ENCODE measurements at regions not wholly inside any gene's neighbourhood (a gene's known extent, or its start where the extent isn't known, plus 50 kb on each side); places are given as distances from the start of the nearest gene placed in this dataset.
"Not testable (repeated sequence)": the region's sequence is repeated elsewhere in the genome, so short reads cannot be mapped to it uniquely, and the experiment has no call there.

GRCh38 chr17:74135391-74136167 lies 67.9 kb upstream of the RPL38 start:
- no peak for DNase-seq (ENCODE audit: low read depth in 2 of 2)

GRCh38 chr17:74137416-74137815 lies 66.1 kb upstream of the RPL38 start:
- no peak for DNase-seq (ENCODE audit: low read depth in 2 of 2)

GRCh38 chr17:74139120-74139519 lies 64.4 kb upstream of the RPL38 start:
- DNase-seq (ENCODE audit: low read depth in 2 of 2) = no peak

GRCh38 chr17:74140282-74140681 lies 63.2 kb upstream of the RPL38 start:
- DNase-seq (ENCODE audit: low read depth in 2 of 2) = no peak

- DNase-seq (ENCODE audit: low read depth in 2 of 2) = no peak
These were observed 61.9 kb upstream of the RPL38 start for GRCh38 chr17:74141612-74142011.

GRCh38 chr17:74143318-74143717 lies 60.2 kb upstream of the RPL38 start:
- DNase-seq (ENCODE audit: low read depth in 2 of 2) = not testable (repeated sequence)

- no peak for DNase-seq (ENCODE audit: low read depth in 2 of 2)
These were observed 57.7 kb upstream of the RPL38 start for GRCh38 chr17:74145756-74146155.

- DNase-seq (ENCODE audit: low read depth in 2 of 2) = no peak
These were observed 57.3 kb upstream of the RPL38 start for GRCh38 chr17:74146196-74146595.

- no peak for DNase-seq (ENCODE audit: low read depth in 2 of 2)
These were observed 56.2 kb upstream of the RPL38 start for GRCh38 chr17:74147056-74147835.

GRCh38 chr17:74147966-74148365 lies 55.5 kb upstream of the RPL38 start:
- no peak for DNase-seq (ENCODE audit: low read depth in 2 of 2)

- no peak for DNase-seq (ENCODE audit: low read depth in 2 of 2)
These were observed 55.0 kb upstream of the RPL38 start for GRCh38 chr17:74148446-74148845.

GRCh38 chr17:74148901-74149596 lies 54.4 kb upstream of the RPL38 start:
- DNase-seq (ENCODE audit: low read depth in 2 of 2) = no peak

- no peak for DNase-seq (ENCODE audit: low read depth in 2 of 2)
These were observed 53.7 kb upstream of the RPL38 start for GRCh38 chr17:74149597-74150427.

GRCh38 chr17:74150428-74151025 lies 53.0 kb upstream of the RPL38 start:
- no peak for DNase-seq (ENCODE audit: low read depth in 2 of 2)

GRCh38 chr17:74151551-74152315 lies 51.7 kb upstream of the RPL38 start:
- no peak for DNase-seq (ENCODE audit: low read depth in 2 of 2)

GRCh38 chr17:74152591-74153455 lies 50.7 kb upstream of the RPL38 start:
- DNase-seq (ENCODE audit: low read depth in 2 of 2) = no peak

GRCh38 chr17:74153456-74153810 lies 50.0 kb upstream of the RPL38 start:
- no peak for DNase-seq (ENCODE audit: low read depth in 2 of 2)
